ENCODE measurements at regions not wholly inside any gene's neighbourhood (a gene's known extent, or its start where the extent isn't known, plus 50 kb on each side); places are given as distances from the start of the nearest gene placed in this dataset.

DNA sequence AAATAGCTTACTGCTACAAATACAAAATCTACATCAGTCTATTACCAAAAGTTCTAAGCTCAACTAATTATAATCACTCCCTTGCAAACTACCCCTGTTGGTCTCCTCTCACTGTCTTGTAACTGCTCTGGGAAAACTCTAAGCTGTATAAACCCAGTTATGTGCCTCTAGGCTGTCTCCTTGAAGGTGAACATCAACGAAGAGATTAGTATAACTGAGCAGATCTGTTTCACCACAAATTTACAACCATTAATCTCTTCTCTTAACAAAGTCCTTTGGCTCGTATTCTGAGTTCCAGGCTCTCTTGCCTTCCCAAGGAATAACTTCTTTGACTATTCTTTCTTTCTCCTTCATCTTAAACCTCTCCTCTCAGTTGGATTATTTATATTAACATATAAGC lies 84.4 kb upstream of the PRMT6 start:
- intact Hi-C loops (cut with micrococcal nuclease; ENCODE audit: unreplicated experiment): no loop called here
- no peaks in the 10 kb centered on the region for H3K27me3 Mint-ChIP-seq (ENCODE audit: insufficient read depth, unreplicated experiment)
- H3K4me3 Mint-ChIP-seq (ENCODE audit: unreplicated experiment): no peak overlapping the region
- DNase-seq: no peak
- ChIA-PET POLR2A (no interaction called here), CTCF (no interaction called here)
- H3K4me1 ChIP-seq: no peaks in the 10 kb centered on the region
- no peaks in the 10 kb centered on the region for H3K9me3 Mint-ChIP-seq (ENCODE audit: unreplicated experiment)
- H3K4me1 Mint-ChIP-seq (ENCODE audit: low read depth, unreplicated experiment): no peaks in the 10 kb centered on the region
- H3K27ac Mint-ChIP-seq (ENCODE audit: unreplicated experiment): no peak overlapping the region
- no peaks in the 10 kb centered on the region for H3K36me3 ChIP-seq (ENCODE audit: control insufficient read depth, insufficient read depth, low read length)
- H3K4me3 ChIP-seq (ENCODE audit: low read depth, low read length): no peak overlapping the region
- H3K27me3 ChIP-seq (replicated peaks; ENCODE audit: control insufficient read depth, insufficient read depth, low read length): no peaks in the 10 kb centered on the region
- no peaks in the 10 kb centered on the region for H3K36me3 Mint-ChIP-seq (ENCODE audit: insufficient read depth, unreplicated experiment)
- H3K9me3 ChIP-seq: no peaks in the 10 kb centered on the region
- TF ChIP-seq CTCF (IDR thresholded peaks at IDR 0.05; ENCODE audit: insufficient read depth in 1 of 2, low read depth in 1 of 2, low read length in 1 of 2, severe bottlenecking in 1 of 2, unreplicated experiment in 1 of 2): no peak
- no TSS peak for BruUV-seq (replicated peaks)

- no peaks in the 10 kb centered on the region for H3K36me3 Mint-ChIP-seq (ENCODE audit: insufficient read depth, unreplicated experiment)
- Histone ChIP-seq H3K27me3 (replicated peaks; ENCODE audit: control insufficient read depth, insufficient read depth, low read length) (no peaks in the 10 kb centered on the region), H3K4me1 (no peaks in the 10 kb centered on the region), H3K9me3 (no peaks in the 10 kb centered on the region), H3K36me3 (ENCODE audit: control insufficient read depth, insufficient read depth, low read length) (no peaks in the 10 kb centered on the region), H3K4me3 (ENCODE audit: low read depth, low read length) (no peak overlapping the region)
- TF ChIP-seq CTCF (IDR thresholded peaks at IDR 0.05; ENCODE audit: insufficient read depth in 1 of 2, low read depth in 1 of 2, low read length in 1 of 2, severe bottlenecking in 1 of 2, unreplicated experiment in 1 of 2): no peak
- intact Hi-C loops (cut with micrococcal nuclease; ENCODE audit: unreplicated experiment): loop anchor here (5.0 kb wide), 1 partner anchor 954 kb away; no protein-coding TSS in a partner anchor
- H3K27ac Mint-ChIP-seq (ENCODE audit: unreplicated experiment): no peak overlapping the region
- H3K27me3 Mint-ChIP-seq (ENCODE audit: insufficient read depth, unreplicated experiment): no peaks in the 10 kb centered on the region
- BruUV-seq (replicated peaks): no TSS peak
- H3K9me3 Mint-ChIP-seq (ENCODE audit: unreplicated experiment): no peaks in the 10 kb centered on the region
- no peak overlapping the region for H3K4me3 Mint-ChIP-seq (ENCODE audit: unreplicated experiment)
- H3K4me1 Mint-ChIP-seq (ENCODE audit: low read depth, unreplicated experiment): no peaks in the 10 kb centered on the region
- ChIA-PET CTCF (interaction anchor here (0.9 kb wide), 1 partner anchor 477 kb away, joined by 3 read pairs; no protein-coding TSS in a partner anchor), POLR2A (no interaction called here)
- no peak for DNase-seq
Observed at GRCh38 chr1:106975944-106976343, 80.5 kb upstream of the PRMT6 start.

GRCh38 chr1:106978477-106979322 lies 77.8 kb upstream of the PRMT6 start:
- intact Hi-C loops (cut with micrococcal nuclease; ENCODE audit: unreplicated experiment): loop anchor here (5.0 kb wide), 1 partner anchor 956 kb away; no protein-coding TSS in a partner anchor
- H3K36me3 Mint-ChIP-seq (ENCODE audit: insufficient read depth, unreplicated experiment): no peaks in the 10 kb centered on the region
- Histone ChIP-seq H3K4me1 (no peaks in the 10 kb centered on the region), H3K9me3 (no peaks in the 10 kb centered on the region), H3K27me3 (replicated peaks; ENCODE audit: control insufficient read depth, insufficient read depth, low read length) (no peaks in the 10 kb centered on the region), H3K4me3 (ENCODE audit: low read depth, low read length) (no peak overlapping the region), H3K36me3 (ENCODE audit: control insufficient read depth, insufficient read depth, low read length) (no peaks in the 10 kb centered on the region)
- no peaks in the 10 kb centered on the region for H3K4me1 Mint-ChIP-seq (ENCODE audit: low read depth, unreplicated experiment)
- no peak for DNase-seq
- POLR2A ChIA-PET: no interaction called here
- no peaks in the 10 kb centered on the region for H3K9me3 Mint-ChIP-seq (ENCODE audit: unreplicated experiment)
- no peaks in the 10 kb centered on the region for H3K27me3 Mint-ChIP-seq (ENCODE audit: insufficient read depth, unreplicated experiment)
- TF ChIP-seq CTCF (IDR thresholded peaks at IDR 0.05; ENCODE audit: insufficient read depth in 1 of 2, low read depth in 1 of 2, low read length in 1 of 2, severe bottlenecking in 1 of 2, unreplicated experiment in 1 of 2): no peak
- H3K27ac Mint-ChIP-seq (ENCODE audit: unreplicated experiment): no peak overlapping the region
- no peak overlapping the region for H3K4me3 Mint-ChIP-seq (ENCODE audit: unreplicated experiment)
- no TSS peak for BruUV-seq (replicated peaks)
- CTCF ChIA-PET: no interaction called here
